ENCODE measurements at regions not wholly inside any gene's neighbourhood (a gene's known extent, or its start where the extent isn't known, plus 50 kb on each side); places are given as distances from the start of the nearest gene placed in this dataset.

GRCh38 chr2:117486081-117486480 lies 328.4 kb upstream of the DDX18 start:
- TF ChIP-seq, protein P1, sequence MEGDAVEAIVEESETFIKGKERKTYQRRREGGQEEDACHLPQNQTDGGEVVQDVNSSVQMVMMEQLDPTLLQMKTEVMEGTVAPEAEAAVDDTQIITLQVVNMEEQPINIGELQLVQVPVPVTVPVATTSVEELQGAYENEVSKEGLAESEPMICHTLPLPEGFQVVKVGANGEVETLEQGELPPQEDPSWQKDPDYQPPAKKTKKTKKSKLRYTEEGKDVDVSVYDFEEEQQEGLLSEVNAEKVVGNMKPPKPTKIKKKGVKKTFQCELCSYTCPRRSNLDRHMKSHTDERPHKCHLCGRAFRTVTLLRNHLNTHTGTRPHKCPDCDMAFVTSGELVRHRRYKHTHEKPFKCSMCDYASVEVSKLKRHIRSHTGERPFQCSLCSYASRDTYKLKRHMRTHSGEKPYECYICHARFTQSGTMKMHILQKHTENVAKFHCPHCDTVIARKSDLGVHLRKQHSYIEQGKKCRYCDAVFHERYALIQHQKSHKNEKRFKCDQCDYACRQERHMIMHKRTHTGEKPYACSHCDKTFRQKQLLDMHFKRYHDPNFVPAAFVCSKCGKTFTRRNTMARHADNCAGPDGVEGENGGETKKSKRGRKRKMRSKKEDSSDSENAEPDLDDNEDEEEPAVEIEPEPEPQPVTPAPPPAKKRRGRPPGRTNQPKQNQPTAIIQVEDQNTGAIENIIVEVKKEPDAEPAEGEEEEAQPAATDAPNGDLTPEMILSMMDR (conservative IDR thresholded peaks at IDR 0.05 in 1 of 2, IDR thresholded peaks at IDR 0.05 in 1 of 2; ENCODE audit: low read depth in 1 of 2, low read length in 2 of 2): no peak
- no peak for TF ChIP-seq EZH2 (IDR thresholded peaks at IDR 0.05; ENCODE audit: low read length, missing control alignments)

All from fibroblast of lung (primary cell).